ENCODE measurements at regions not wholly inside any gene's neighbourhood (a gene's known extent, or its start where the extent isn't known, plus 50 kb on each side); places are given as distances from the start of the nearest gene placed in this dataset.

DNA sequence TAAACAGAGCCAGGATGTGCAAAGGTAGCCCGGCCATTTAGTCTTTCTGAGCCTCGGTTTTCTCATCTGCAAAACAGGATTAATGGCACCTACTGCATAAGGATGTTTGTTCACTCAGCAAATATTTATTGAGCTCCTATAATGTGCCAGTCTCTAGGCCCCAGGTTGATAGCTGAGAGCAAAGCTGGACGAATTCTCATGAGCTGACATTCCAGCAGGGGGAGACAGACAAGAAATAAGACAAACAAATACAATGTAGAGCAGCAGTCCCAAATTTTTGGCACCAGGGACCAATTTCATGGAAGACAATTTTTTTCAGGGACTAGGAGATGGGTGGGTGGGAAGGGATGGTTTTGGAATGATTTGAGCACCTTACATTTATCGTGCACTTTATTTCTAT lies 74.3 kb upstream of the PAX7 start:
- TF ChIP-seq, protein P1, sequence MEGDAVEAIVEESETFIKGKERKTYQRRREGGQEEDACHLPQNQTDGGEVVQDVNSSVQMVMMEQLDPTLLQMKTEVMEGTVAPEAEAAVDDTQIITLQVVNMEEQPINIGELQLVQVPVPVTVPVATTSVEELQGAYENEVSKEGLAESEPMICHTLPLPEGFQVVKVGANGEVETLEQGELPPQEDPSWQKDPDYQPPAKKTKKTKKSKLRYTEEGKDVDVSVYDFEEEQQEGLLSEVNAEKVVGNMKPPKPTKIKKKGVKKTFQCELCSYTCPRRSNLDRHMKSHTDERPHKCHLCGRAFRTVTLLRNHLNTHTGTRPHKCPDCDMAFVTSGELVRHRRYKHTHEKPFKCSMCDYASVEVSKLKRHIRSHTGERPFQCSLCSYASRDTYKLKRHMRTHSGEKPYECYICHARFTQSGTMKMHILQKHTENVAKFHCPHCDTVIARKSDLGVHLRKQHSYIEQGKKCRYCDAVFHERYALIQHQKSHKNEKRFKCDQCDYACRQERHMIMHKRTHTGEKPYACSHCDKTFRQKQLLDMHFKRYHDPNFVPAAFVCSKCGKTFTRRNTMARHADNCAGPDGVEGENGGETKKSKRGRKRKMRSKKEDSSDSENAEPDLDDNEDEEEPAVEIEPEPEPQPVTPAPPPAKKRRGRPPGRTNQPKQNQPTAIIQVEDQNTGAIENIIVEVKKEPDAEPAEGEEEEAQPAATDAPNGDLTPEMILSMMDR (IDR thresholded peaks at IDR 0.05; ENCODE audit: low read depth, low read length): peak; percentile 41
- no peak overlapping the region for H3K4me3 ChIP-seq (ENCODE audit: low read depth, low read length)
- in situ Hi-C loops (cut with HindIII; ENCODE audit: low sequenced_read_pairs): no loop called here
- DNase-seq (ENCODE audit: low read depth, low spot score): no peak

GRCh38 chr1:18557621-18558465 lies 72.8 kb upstream of the PAX7 start:
- TF ChIP-seq, protein P1 (IDR thresholded peaks at IDR 0.05; ENCODE audit: low read depth, low read length): no peak
- no peak overlapping the region for H3K4me3 ChIP-seq (ENCODE audit: low read depth, low read length)
- in situ Hi-C loops (cut with HindIII; ENCODE audit: low sequenced_read_pairs): no loop called here
- no peak for DNase-seq (ENCODE audit: low read depth, low spot score)

DNA sequence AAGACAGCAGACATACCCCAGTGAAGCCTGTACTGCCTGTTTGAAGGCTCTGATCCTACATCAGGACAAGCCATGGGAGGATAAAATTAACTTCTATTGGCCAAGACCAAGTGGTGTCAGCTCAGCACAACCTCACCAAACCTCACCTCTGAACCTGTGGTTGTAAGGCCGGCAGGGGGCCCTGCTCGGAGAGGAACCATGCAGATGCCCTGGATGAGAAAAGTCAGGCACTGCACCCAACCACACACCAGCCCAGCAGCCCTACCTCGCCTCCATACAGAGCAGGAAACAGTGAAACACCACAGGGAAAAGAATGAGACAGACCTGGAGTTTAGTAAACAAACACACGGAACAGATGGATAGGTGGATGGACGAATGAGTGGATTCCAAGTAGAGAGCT lies 70.0 kb upstream of the PAX7 start:
- TF ChIP-seq, protein P1 (IDR thresholded peaks at IDR 0.05; ENCODE audit: low read depth, low read length): no peak
- H3K4me3 ChIP-seq (ENCODE audit: low read depth, low read length): no peak overlapping the region
- in situ Hi-C loops (cut with HindIII; ENCODE audit: low sequenced_read_pairs): no loop called here
- no peak for DNase-seq (ENCODE audit: low read depth, low spot score)

GRCh38 chr1:18561967-18562366 lies 68.7 kb upstream of the PAX7 start:
- in situ Hi-C loops (cut with HindIII; ENCODE audit: low sequenced_read_pairs): no loop called here
- no peak for DNase-seq (ENCODE audit: low read depth, low spot score)
- H3K4me3 ChIP-seq (ENCODE audit: low read depth, low read length): no peak overlapping the region
- TF ChIP-seq, protein P1 (IDR thresholded peaks at IDR 0.05; ENCODE audit: low read depth, low read length): no peak

GRCh38 chr1:18564676-18565075 lies 66.0 kb upstream of the PAX7 start:
- DNase-seq (ENCODE audit: low read depth, low spot score): no peak
- TF ChIP-seq, protein P1 (IDR thresholded peaks at IDR 0.05; ENCODE audit: low read depth, low read length): no peak
- H3K4me3 ChIP-seq (ENCODE audit: low read depth, low read length): no peak overlapping the region
- in situ Hi-C loops (cut with HindIII; ENCODE audit: low sequenced_read_pairs): no loop called here

GRCh38 chr1:18565321-18565720 lies 65.3 kb upstream of the PAX7 start:
- DNase-seq (ENCODE audit: low read depth, low spot score): no peak
- in situ Hi-C loops (cut with HindIII; ENCODE audit: low sequenced_read_pairs): no loop called here
- TF ChIP-seq, protein P1 (IDR thresholded peaks at IDR 0.05; ENCODE audit: low read depth, low read length): no peak
- H3K4me3 ChIP-seq (ENCODE audit: low read depth, low read length): no peak overlapping the region
